ENCODE measurements at regions not wholly inside any gene's neighbourhood (a gene's known extent, or its start where the extent isn't known, plus 50 kb on each side); places are given as distances from the start of the nearest gene placed in this dataset.
A peak's percentile ranks its signal among the peaks of the same experiment; 100 is the strongest.

DNA sequence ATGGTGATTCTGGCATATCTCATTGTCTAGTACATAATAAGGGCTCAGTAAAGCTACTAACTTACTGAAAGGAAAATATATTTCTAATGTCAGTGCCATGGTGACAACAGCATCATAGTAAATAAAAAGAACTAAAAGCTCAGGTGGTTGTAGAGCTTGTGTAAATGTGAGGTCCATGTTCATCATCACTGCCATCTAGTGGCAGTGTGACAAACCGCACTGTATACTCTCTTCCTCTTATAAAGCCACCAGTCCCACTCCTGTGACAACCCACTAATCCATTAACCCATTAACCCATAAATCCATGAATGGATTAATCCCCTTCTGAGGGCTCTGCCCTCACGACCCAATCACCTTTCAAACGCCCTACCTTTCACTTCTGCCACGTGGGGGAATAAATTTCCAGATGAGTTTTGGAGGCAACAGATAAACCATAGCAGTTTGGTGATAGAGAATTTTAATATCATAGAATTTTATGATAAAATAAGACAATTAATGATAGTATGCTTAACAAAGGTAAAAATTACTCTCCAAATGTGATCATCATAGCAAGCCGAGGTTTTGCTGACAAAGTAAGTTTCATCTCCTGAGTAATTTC, 160.4 kb upstream of the SGCG start:
- 13 to 14% methylated on average over 5 of the region's 5 CpGs for WGBS, 2 donors
- no peak for TF ChIP-seq POLR2A (IDR thresholded peaks at IDR 0.05)
- TF ChIP-seq, protein P1, sequence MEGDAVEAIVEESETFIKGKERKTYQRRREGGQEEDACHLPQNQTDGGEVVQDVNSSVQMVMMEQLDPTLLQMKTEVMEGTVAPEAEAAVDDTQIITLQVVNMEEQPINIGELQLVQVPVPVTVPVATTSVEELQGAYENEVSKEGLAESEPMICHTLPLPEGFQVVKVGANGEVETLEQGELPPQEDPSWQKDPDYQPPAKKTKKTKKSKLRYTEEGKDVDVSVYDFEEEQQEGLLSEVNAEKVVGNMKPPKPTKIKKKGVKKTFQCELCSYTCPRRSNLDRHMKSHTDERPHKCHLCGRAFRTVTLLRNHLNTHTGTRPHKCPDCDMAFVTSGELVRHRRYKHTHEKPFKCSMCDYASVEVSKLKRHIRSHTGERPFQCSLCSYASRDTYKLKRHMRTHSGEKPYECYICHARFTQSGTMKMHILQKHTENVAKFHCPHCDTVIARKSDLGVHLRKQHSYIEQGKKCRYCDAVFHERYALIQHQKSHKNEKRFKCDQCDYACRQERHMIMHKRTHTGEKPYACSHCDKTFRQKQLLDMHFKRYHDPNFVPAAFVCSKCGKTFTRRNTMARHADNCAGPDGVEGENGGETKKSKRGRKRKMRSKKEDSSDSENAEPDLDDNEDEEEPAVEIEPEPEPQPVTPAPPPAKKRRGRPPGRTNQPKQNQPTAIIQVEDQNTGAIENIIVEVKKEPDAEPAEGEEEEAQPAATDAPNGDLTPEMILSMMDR (IDR thresholded peaks at IDR 0.05), result no peak
- intact Hi-C loops (cut with DNase I; ENCODE audit: low total_unique reads), result loop anchor here (10.0 kb wide), 1 partner anchor 216 kb away; no protein-coding TSS in a partner anchor
- H3K4me3 ChIP-seq (ENCODE audit: low read depth, poor library complexity, severe bottlenecking), result no peak overlapping the region
- peak in 1 of 2 donors; percentile 30 for DNase-seq (ENCODE audit: low spot score in 2 of 2)

DNA sequence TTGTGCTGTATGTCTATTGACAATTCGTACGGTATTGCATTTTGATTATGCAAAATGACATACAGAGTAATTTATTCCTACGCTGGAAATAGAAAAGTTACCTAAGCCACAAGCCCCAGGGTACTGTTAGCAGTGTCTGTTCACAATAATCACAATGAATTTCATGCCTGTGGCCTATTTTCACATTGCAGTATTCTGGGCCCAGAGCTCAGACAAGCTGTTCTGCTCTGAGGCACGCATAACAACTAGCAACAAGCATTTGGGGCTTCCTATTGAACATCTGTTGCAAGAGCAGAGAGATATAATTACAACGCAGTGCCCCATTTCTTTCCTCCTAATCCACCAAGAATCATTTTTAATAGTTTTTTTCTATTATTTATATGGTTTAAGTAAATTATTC, 158.9 kb upstream of the SGCG start:
- intact Hi-C loops (cut with DNase I; ENCODE audit: low total_unique reads), result loop anchor here (10.0 kb wide), 1 partner anchor 217 kb away; no protein-coding TSS in a partner anchor
- 68 to 74% methylated on average over 5 of the region's 5 CpGs for WGBS, 2 donors
- TF ChIP-seq POLR2A (IDR thresholded peaks at IDR 0.05), result no peak
- TF ChIP-seq, protein P1 (IDR thresholded peaks at IDR 0.05), result no peak
- no peak overlapping the region for H3K4me3 ChIP-seq (ENCODE audit: low read depth, poor library complexity, severe bottlenecking)
- DNase-seq (ENCODE audit: low spot score in 2 of 2), result no peak

DNA sequence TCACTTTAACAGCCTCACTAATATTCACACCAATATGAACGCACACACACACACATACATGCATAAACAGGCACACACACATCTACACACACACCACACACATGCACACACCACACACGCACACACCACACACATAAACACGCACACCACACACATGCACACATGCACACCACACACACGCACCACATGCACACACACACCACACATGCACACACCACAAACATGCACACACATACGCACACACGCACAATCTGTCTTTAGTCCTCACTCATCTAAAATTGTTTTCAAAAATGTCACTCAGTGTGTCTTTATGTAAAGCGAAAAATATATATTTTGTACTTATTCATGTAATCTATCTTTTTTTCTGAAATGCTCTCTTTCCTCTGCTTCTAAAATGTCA, 158.1 kb upstream of the SGCG start:
- WGBS, 2 donors, result 87 to 95% methylated on average over 7 of the region's 7 CpGs
- no peak overlapping the region for H3K4me3 ChIP-seq (ENCODE audit: low read depth, poor library complexity, severe bottlenecking)
- intact Hi-C loops (cut with DNase I; ENCODE audit: low total_unique reads), result loop anchor here (10.0 kb wide), 1 partner anchor 218 kb away; no protein-coding TSS in a partner anchor
- no peak for DNase-seq (ENCODE audit: low spot score in 2 of 2)
- TF ChIP-seq POLR2A (IDR thresholded peaks at IDR 0.05), result no peak
- TF ChIP-seq, protein P1 (IDR thresholded peaks at IDR 0.05), result no peak

DNA sequence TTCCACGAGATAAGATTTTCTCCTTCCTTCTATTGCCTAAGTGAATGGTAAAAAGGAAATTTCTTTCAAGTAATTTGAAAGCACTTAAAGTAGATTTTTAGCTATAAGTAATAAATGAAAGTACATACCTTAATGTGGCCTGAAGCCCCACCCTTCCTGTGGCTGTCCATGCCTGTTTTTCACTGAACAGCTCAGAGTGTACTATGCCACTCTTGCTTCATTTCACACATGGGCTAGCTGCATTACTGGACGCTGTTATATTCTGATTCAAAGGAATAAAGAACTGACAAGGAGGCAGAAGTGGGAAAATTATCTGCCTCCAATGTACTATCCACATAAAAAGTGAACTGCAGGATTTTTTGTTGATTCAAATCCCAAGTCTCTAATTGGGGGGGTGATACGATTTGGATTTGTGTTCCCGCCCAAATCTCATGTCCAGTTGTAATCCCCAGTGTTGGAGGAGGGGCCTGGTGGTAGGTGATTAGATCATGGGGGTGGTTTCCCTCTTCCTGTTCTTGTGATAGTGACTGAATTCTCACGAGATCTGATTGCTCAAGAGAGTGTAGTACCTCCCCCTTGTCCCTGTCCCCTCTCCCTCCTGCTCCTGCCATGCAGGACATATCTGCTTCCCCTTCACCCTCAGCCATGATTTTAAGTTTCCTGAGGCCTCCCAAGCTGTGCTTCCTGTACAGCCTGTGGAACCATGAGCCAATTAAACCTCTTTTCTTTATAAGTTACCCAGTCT, 154.7 kb upstream of the SGCG start:
- H3K4me3 ChIP-seq (ENCODE audit: low read depth, poor library complexity, severe bottlenecking), result no peak overlapping the region
- no peak for DNase-seq (ENCODE audit: low spot score in 2 of 2)
- TF ChIP-seq, protein P1 (IDR thresholded peaks at IDR 0.05), result no peak
- no peak for TF ChIP-seq POLR2A (IDR thresholded peaks at IDR 0.05)
- 60 to 64% methylated on average over 5 of the region's 5 CpGs for WGBS, 2 donors
- intact Hi-C loops (cut with DNase I; ENCODE audit: low total_unique reads), result loop anchor here (10.0 kb wide), 1 partner anchor 221 kb away; no protein-coding TSS in a partner anchor

DNA sequence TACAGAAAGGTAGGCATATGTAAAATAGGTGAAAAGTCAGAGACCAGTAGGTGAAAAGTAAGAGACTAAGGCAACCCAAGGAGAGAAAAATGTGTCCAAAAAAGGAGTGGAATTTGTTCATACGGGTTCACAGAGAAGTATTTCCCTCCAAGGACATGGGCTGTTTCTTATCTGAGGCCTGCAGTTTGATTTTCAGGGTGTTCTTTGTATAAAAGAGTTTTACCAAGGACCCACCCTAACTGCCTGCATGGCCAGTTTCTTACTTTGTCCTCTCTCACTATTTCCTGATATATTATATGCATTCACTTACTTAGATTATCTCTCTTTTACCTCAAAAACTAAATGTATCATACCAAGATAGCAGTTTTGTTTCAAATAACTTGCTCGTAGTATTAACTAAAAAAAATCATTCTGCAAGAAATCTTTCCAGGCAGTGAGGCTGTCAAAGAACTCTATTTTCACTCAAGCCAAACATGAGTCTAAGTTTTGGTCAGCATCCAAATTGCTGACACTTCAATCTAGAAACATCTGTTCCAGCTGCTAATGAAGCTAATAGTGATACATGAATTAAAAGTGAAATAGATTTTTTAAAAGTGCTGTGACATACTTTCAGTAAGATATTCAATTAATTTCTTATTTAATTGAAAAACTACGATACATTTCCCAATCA, 141.4 kb upstream of the SGCG start:
- intact Hi-C loops (cut with DNase I; ENCODE audit: low total_unique reads), result no loop called here
- 55 to 56% methylated on average over 3 of the region's 3 CpGs for WGBS, 2 donors
- no peak for TF ChIP-seq POLR2A (IDR thresholded peaks at IDR 0.05)
- TF ChIP-seq, protein P1 (IDR thresholded peaks at IDR 0.05), result no peak
- no peak for DNase-seq (ENCODE audit: low spot score in 2 of 2)
- H3K4me3 ChIP-seq (ENCODE audit: low read depth, poor library complexity, severe bottlenecking), result no peak overlapping the region

All from lower leg skin (tissue), 4 donors.